Colonic mucosa (tissue), 4 donors: ENCODE measurements at regions not wholly inside any gene's neighbourhood (a gene's known extent, or its start where the extent isn't known, plus 50 kb on each side); places are given as distances from the start of the nearest gene placed in this dataset.

Experiments used
- DNase-seq: peaks from one replicate; pipeline ENCODE4 v3.0.0-alpha.2; 2020
- H3K27ac ChIP-seq: fragments of 200-600 bp; one replicate; pipeline ENCODE4 v1.8.0; 2021
- H3K27me3 ChIP-seq: fragments of 200-600 bp; one replicate; pipeline ENCODE4 v1.8.0; 2021
- H3K36me3 ChIP-seq: fragments of 200-600 bp; one replicate; pipeline ENCODE4 v1.8.0; 2021
- H3K4me1 ChIP-seq: fragments of 200-600 bp; one replicate; pipeline ENCODE4 v1.8.0; 2021; ENCODE audit warnings: mild to moderate bottlenecking
- H3K4me3 ChIP-seq: fragments of 200-600 bp; one replicate; pipeline ENCODE4 v1.8.0; 2021
- H3K9ac ChIP-seq, 2 donors: one replicate each; pipeline ENCODE4 v1.7.0; 2013; ENCODE audit warnings: control low read depth in 2 of 2, low read depth in 2 of 2, low read length in 2 of 2
- H3K9me3 ChIP-seq: fragments of 200-600 bp; one replicate; pipeline ENCODE4 v1.8.0; 2021
- CTCF ChIP-seq: fragments of 200-600 bp; IDR thresholded peaks from one replicate; pipeline ENCODE4 v1.8.0; 2022; ENCODE audit warnings: antibody characterized with exemption, mild to moderate bottlenecking
- intact Hi-C: fragments of 100-400 bp; cut with DNase I; formaldehyde crosslinking; loops from one replicate; pipeline ENCODE4 v1.14.1; 2022
- donor health status: healthy.
- donor health status: DM: no; HTN: no; CAD: no.
- donor health status: DM: no; HTN: no; CAD: no.

- Histone ChIP-seq H3K4me3 (no peak overlapping the region), H3K36me3 (no peaks in the 10 kb centered on the region), H3K27ac (no peak overlapping the region), H3K4me1 (no peaks in the 10 kb centered on the region), H3K9ac (no peak overlapping the region), H3K27me3 (no peaks in the 10 kb centered on the region), H3K9me3 (no peaks in the 10 kb centered on the region)
- no peak for DNase-seq
- TF ChIP-seq CTCF: no peak
- intact Hi-C loops: no loop called here
Observed at GRCh38 chr6:100998111-100998510, 117.0 kb upstream of the ASCC3 start.

GRCh38 chr6:100999034-100999597, 118.0 kb upstream of the ASCC3 start:
- intact Hi-C loops: no loop called here
- TF ChIP-seq CTCF: no peak
- Histone ChIP-seq H3K36me3 (no peaks in the 10 kb centered on the region), H3K9ac (no peak overlapping the region), H3K27ac (no peak overlapping the region), H3K4me1 (no peaks in the 10 kb centered on the region), H3K9me3 (no peaks in the 10 kb centered on the region), H3K27me3 (no peaks in the 10 kb centered on the region), H3K4me3 (no peak overlapping the region)
- no peak for DNase-seq

GRCh38 chr6:101000341-101000740, 119.2 kb upstream of the ASCC3 start:
- Histone ChIP-seq H3K27ac (no peak overlapping the region), H3K4me1 (no peaks in the 10 kb centered on the region)

GRCh38 chr6:101001012-101001411, 119.9 kb upstream of the ASCC3 start:
- TF ChIP-seq CTCF: no peak
- DNase-seq: no peak
- H3K27ac ChIP-seq: no peak overlapping the region
- H3K4me3 ChIP-seq: no peak overlapping the region
- H3K9ac ChIP-seq: no peak overlapping the region
- H3K27me3 ChIP-seq: no peaks in the 10 kb centered on the region
- no peaks in the 10 kb centered on the region for H3K9me3 ChIP-seq
- intact Hi-C loops: no loop called here
- H3K4me1 ChIP-seq: no peaks in the 10 kb centered on the region
- H3K36me3 ChIP-seq: no peaks in the 10 kb centered on the region

More at GRCh38 chr6:101000341-101000740, 119.2 kb upstream of the ASCC3 start:
- Histone ChIP-seq H3K9ac (no peak overlapping the region), H3K4me3 (no peak overlapping the region), H3K27me3 (no peaks in the 10 kb centered on the region), H3K36me3 (no peaks in the 10 kb centered on the region), H3K9me3 (no peaks in the 10 kb centered on the region)
- DNase-seq: no peak
- TF ChIP-seq CTCF: no peak
- intact Hi-C loops: no loop called here

- intact Hi-C loops: no loop called here
- H3K27me3 ChIP-seq: no peaks in the 10 kb centered on the region
- H3K9me3 ChIP-seq: no peaks in the 10 kb centered on the region
- no peak overlapping the region for H3K9ac ChIP-seq
- DNase-seq: no peak
- TF ChIP-seq CTCF: no peak
- H3K36me3 ChIP-seq: no peaks in the 10 kb centered on the region
- H3K4me1 ChIP-seq: no peaks in the 10 kb centered on the region
- H3K27ac ChIP-seq: no peak overlapping the region
- no peak overlapping the region for H3K4me3 ChIP-seq
Observed at GRCh38 chr6:101001607-101002006, 120.5 kb upstream of the ASCC3 start.
